Stimulated activated effector memory CD8-positive, alpha-beta T cell treated with anti-CD3 and anti-CD28 coated beads, Interleukin-12 subunit alpha, Interleukin-12 subunit beta, amount 100 ng/mL, for 72 hours (primary cell): ENCODE measurements at regions not wholly inside any gene's neighbourhood (a gene's known extent, or its start where the extent isn't known, plus 50 kb on each side); places are given as distances from the start of the nearest gene placed in this dataset.

Experiments
- ATAC-seq: fragments of 150-1000 bp; cut with Tn5 transposase; 2 replicates; pipeline ENCODE4 v1.10.0; 2021
- DNase-seq, 2 donors: peaks; one replicate each; pipeline ENCODE4 v3.0.0; 2021 to 2022; ENCODE audit warnings: low spot score in 2 of 2
- H3K27ac Mint-ChIP-seq: one replicate; pipeline ENCODE4 v1.8.0; 2022; ENCODE audit warnings: mild to moderate bottlenecking, mixed read lengths
- H3K36me3 Mint-ChIP-seq: one replicate; pipeline ENCODE4 v1.8.0; 2022; ENCODE audit warnings: mild to moderate bottlenecking, mixed read lengths
- H3K4me1 Mint-ChIP-seq: one replicate; pipeline ENCODE4 v1.8.0; 2022; ENCODE audit warnings: mixed read lengths
- H3K4me3 Mint-ChIP-seq: one replicate; pipeline ENCODE4 v1.8.0; 2022; ENCODE audit warnings: mild to moderate bottlenecking, mixed read lengths
- H3K9me3 Mint-ChIP-seq: one replicate; pipeline ENCODE4 v1.8.0; 2022; ENCODE audit warnings: mixed read lengths

- H3K9me3 Mint-ChIP-seq = no peaks in the 10 kb centered on the region
- ATAC-seq (no peak), DNase-seq (no peak)
- no peaks in the 10 kb centered on the region for H3K4me1 Mint-ChIP-seq
- H3K27ac Mint-ChIP-seq = no peak overlapping the region
- no peaks in the 10 kb centered on the region for H3K36me3 Mint-ChIP-seq
- no peak overlapping the region for H3K4me3 Mint-ChIP-seq
Observed at GRCh38 chr6:2507521-2508037, 243.1 kb downstream of the MYLK4 start.

- Mint-ChIP-seq H3K4me3 (no peak overlapping the region), H3K9me3 (no peaks in the 10 kb centered on the region), H3K36me3 (no peaks in the 10 kb centered on the region), H3K4me1 (no peaks in the 10 kb centered on the region), H3K27ac (no peak overlapping the region)
- DNase-seq (no peak), ATAC-seq (no peak)
Observed at GRCh38 chr6:2507016-2507415, 243.7 kb downstream of the MYLK4 start.

GRCh38 chr6:2505624-2506023 is 245.1 kb downstream of the MYLK4 start:
- Mint-ChIP-seq H3K4me3 (no peak overlapping the region), H3K27ac (no peak overlapping the region), H3K9me3 (no peaks in the 10 kb centered on the region), H3K4me1 (no peaks in the 10 kb centered on the region), H3K36me3 (no peaks in the 10 kb centered on the region)
- ATAC-seq = no peak
- no peak for DNase-seq

GRCh38 chr6:2504495-2505064 is 246.1 kb downstream of the MYLK4 start:
- ATAC-seq (no peak), DNase-seq (no peak)
- Mint-ChIP-seq H3K4me3 (no peak overlapping the region), H3K36me3 (no peaks in the 10 kb centered on the region), H3K9me3 (no peaks in the 10 kb centered on the region), H3K4me1 (no peaks in the 10 kb centered on the region), H3K27ac (no peak overlapping the region)

GRCh38 chr6:2503816-2504494 is 246.8 kb downstream of the MYLK4 start:
- DNase-seq = no peak
- Mint-ChIP-seq H3K27ac (no peak overlapping the region), H3K4me3 (no peak overlapping the region), H3K9me3 (no peaks in the 10 kb centered on the region), H3K36me3 (no peaks in the 10 kb centered on the region), H3K4me1 (no peaks in the 10 kb centered on the region)
- ATAC-seq = peak; percentile 19

GRCh38 chr6:2502998-2503674 is 247.6 kb downstream of the MYLK4 start:
- no peak for ATAC-seq
- no peak for DNase-seq
- Mint-ChIP-seq H3K36me3 (no peaks in the 10 kb centered on the region), H3K4me1 (no peaks in the 10 kb centered on the region), H3K9me3 (no peaks in the 10 kb centered on the region), H3K4me3 (no peak overlapping the region), H3K27ac (no peak overlapping the region)

GRCh38 chr6:2502096-2502997 is 248.4 kb downstream of the MYLK4 start:
- no peaks in the 10 kb centered on the region for H3K4me1 Mint-ChIP-seq
- DNase-seq (no peak), ATAC-seq (no peak)
- H3K4me3 Mint-ChIP-seq = no peak overlapping the region
- no peak overlapping the region for H3K27ac Mint-ChIP-seq
- H3K9me3 Mint-ChIP-seq = no peaks in the 10 kb centered on the region
- H3K36me3 Mint-ChIP-seq = no peaks in the 10 kb centered on the region

- ATAC-seq = no peak
- no peak overlapping the region for H3K4me3 Mint-ChIP-seq
Observed at GRCh38 chr6:2497922-2498623, 252.6 kb downstream of the MYLK4 start.

GRCh38 chr6:2496291-2496690 is 250.9 kb upstream of the GMDS start:
- Mint-ChIP-seq H3K27ac (no peak overlapping the region), H3K36me3 (no peaks in the 10 kb centered on the region), H3K9me3 (no peaks in the 10 kb centered on the region), H3K4me3 (no peak overlapping the region), H3K4me1 (no peaks in the 10 kb centered on the region)
- DNase-seq (no peak), ATAC-seq (no peak)

More at GRCh38 chr6:2497922-2498623, 252.6 kb downstream of the MYLK4 start:
- Mint-ChIP-seq H3K36me3 (no peaks in the 10 kb centered on the region), H3K4me1 (no peaks in the 10 kb centered on the region), H3K27ac (no peak overlapping the region), H3K9me3 (no peaks in the 10 kb centered on the region)
- DNase-seq = no peak

GRCh38 chr6:2492686-2493523 is 247.5 kb upstream of the GMDS start:
- Mint-ChIP-seq H3K27ac (no peak overlapping the region), H3K4me1 (no peaks in the 10 kb centered on the region), H3K4me3 (no peak overlapping the region), H3K9me3 (no peaks in the 10 kb centered on the region), H3K36me3 (no peaks in the 10 kb centered on the region)
- DNase-seq = no peak
- ATAC-seq = no peak

- Mint-ChIP-seq H3K4me3 (no peak overlapping the region), H3K4me1 (no peaks in the 10 kb centered on the region), H3K9me3 (no peaks in the 10 kb centered on the region), H3K36me3 (no peaks in the 10 kb centered on the region), H3K27ac (no peak overlapping the region)
- no peak for DNase-seq
- no peak for ATAC-seq
Observed at GRCh38 chr6:2491137-2491536, 245.7 kb upstream of the GMDS start.

- no peak for DNase-seq
- Mint-ChIP-seq H3K36me3 (no peaks in the 10 kb centered on the region), H3K4me3 (no peak overlapping the region)
Observed at GRCh38 chr6:2488578-2488977, 243.2 kb upstream of the GMDS start.

GRCh38 chr6:2485116-2485515 is 239.7 kb upstream of the GMDS start:
- DNase-seq = no peak
- H3K4me3 Mint-ChIP-seq = no peak overlapping the region
- ATAC-seq = no peak
- H3K9me3 Mint-ChIP-seq = peaks cover 5% of the 10 kb centered on the region
- H3K4me1 Mint-ChIP-seq = no peaks in the 10 kb centered on the region
- no peak overlapping the region for H3K27ac Mint-ChIP-seq
- no peaks in the 10 kb centered on the region for H3K36me3 Mint-ChIP-seq

More at GRCh38 chr6:2488578-2488977, 243.2 kb upstream of the GMDS start:
- ATAC-seq = no peak
- Mint-ChIP-seq H3K4me1 (no peaks in the 10 kb centered on the region), H3K27ac (no peak overlapping the region), H3K9me3 (no peaks in the 10 kb centered on the region)

- Mint-ChIP-seq H3K4me1 (no peaks in the 10 kb centered on the region), H3K9me3 (peaks cover 5% of the 10 kb centered on the region), H3K27ac (no peak overlapping the region), H3K4me3 (no peak overlapping the region), H3K36me3 (no peaks in the 10 kb centered on the region)
- ATAC-seq (no peak), DNase-seq (no peak)
Observed at GRCh38 chr6:2482773-2483172, 237.4 kb upstream of the GMDS start.
